Posterior cingulate gyrus (tissue), 11 donors: ENCODE measurements at regions not wholly inside any gene's neighbourhood (a gene's known extent, or its start where the extent isn't known, plus 50 kb on each side); places are given as distances from the start of the nearest gene placed in this dataset.
"Not testable (repeated sequence)": the region's sequence is repeated elsewhere in the genome, so short reads cannot be mapped to it uniquely, and the experiment has no call there.

Experiments
- DNase-seq, 10 donors: peaks; one replicate each; pipeline versions ENCODE4 v3.0.0 to v3.0.0-alpha.2; 2020 to 2021; ENCODE audit warnings: mixed read lengths in 3 of 10
- intact Hi-C: fragments of 100-400 bp; cut with DNase I; formaldehyde crosslinking; loops from one replicate; pipeline ENCODE4 v1.15.1; 2023

DNA sequence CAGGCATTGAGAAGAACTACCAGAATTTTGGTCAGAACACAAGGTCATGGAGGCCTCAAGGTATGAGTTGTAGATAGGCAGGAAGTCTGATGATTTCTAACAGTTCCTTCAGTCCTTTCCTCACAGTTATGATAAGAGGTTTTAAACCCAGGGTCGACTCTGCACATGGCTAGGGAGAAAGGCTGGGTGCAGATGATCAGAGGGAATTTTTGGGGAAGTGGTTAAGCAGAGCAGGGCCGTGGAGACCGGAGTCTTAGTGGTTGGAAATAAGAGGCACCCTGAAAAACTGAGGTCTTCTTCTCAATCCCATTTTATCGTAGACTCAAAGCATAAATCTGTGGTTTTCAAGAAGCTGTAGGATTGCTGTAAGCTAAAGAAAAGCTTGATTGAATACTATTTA is 118.5 kb upstream of the ANK2 start:
- no peak for DNase-seq

DNA sequence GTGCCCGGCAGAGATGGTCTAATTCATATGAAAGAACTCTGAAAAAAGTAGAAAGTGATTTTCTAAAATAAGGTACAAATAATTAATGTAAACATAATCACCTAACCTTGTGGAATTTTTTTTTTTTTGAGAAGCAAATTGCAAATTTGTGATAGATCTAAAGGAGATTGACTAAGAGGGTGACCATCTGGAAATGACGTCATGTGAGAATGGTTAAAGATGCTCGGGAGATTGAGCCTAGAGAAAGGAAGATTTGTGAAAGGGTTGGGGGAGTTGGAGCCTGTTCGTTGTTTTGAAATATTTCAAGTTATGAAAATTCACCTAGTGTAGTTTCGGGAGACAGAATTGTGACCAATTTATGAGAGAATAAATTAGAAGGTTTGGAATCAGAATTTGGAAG is 115.7 kb upstream of the ANK2 start:
- intact Hi-C loops = no loop called here
- DNase-seq = no peak

More for the DNA sequence above, 118.5 kb upstream of the ANK2 start:
- intact Hi-C loops = no loop called here

DNA sequence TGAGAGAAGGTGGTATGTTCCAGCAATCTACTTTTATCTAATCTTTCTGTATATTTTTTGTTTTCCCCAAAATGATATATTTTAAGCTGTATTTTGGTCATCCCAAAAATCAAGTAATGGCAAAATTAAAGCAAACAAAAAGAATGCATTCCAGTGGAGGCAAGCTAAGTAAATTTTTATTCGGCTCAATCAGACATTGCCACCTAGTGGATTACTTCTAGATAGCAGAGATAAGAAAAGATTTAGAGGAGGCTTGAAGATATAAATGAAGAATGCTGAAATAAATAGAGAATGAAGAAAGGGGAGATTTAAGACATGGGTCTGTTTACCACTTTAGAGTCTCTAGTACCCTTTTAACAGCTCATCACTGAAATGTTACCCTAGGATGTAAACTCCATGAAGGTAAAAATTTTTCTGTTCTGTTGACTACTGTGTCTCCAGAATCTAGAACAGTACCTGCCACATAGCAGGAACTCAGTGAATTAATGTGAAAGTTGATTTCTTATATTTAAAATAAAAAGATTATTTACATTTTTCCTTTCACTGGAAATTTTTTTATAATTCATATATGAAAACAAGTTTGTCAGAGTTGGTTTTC is 110.9 kb upstream of the ANK2 start:
- no peak for DNase-seq
- intact Hi-C loops = loop anchor here (1.0 to 5.0 kb wide), 3 partner anchors 85 to 306 kb away; no protein-coding TSS in a partner anchor

DNA sequence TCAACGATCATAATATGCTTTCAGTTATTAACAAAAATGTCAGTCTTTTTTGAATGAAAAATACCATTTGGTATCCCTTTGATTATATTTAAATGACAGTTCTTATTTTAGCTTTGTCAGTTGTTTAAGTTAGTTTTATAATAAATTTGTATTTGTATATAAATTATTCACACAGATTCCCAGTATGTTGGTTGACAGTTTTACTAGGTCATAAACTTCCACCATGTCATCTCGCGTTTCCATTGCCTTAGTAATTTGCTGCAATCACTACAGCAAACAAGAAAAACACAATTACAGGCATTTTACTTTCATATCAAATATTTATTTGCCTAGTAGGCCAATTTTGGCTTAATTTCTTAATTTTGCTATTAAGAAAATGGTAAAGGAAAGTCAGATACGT is 109.6 kb upstream of the ANK2 start:
- intact Hi-C loops = loop anchor here (2.0 to 5.0 kb wide), 2 partner anchors 173 to 307 kb away; no protein-coding TSS in a partner anchor
- no peak for DNase-seq

DNA sequence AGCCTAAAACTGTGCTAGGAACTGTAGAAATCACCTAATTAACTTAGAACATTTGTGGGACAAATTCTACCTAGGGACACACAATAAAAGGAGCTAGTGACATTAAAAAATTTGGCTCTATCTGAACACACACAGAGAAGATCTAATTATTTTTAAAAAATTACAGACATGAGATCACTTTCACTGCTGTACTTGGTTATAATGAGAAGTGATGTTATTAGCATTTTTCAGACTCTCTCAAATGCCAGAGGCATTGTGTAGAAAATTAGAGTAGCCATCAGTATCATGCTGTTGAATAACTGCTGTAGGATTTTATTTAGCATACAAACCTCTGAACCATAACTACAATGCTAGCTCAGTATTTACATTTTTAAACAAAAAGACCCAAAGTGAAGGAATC is 109.1 kb upstream of the ANK2 start:
- intact Hi-C loops = no loop called here

DNA sequence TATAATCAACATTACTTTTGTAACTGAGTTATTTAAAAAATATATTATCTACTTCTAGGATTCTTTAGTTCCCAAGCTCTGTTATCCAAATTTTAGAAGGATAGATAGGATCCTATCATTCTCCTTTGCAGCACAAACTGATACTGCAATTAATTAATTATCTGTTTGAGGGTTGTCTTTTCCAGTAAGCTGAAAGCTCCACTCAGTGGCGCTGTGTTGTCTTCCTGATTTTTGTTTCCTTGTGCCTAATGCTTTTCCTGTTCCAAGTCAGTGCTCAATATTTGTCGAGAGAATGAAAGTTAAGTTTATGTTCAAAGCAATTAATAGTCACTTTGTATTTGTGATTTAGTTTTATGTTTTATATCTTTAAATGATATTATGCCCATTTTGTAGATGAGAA is 107.4 kb upstream of the ANK2 start:
- DNase-seq = peak in 1 of 10 donors; percentile 21
- intact Hi-C loops = no loop called here

More for the DNA sequence above, 109.1 kb upstream of the ANK2 start:
- no peak for DNase-seq

DNA sequence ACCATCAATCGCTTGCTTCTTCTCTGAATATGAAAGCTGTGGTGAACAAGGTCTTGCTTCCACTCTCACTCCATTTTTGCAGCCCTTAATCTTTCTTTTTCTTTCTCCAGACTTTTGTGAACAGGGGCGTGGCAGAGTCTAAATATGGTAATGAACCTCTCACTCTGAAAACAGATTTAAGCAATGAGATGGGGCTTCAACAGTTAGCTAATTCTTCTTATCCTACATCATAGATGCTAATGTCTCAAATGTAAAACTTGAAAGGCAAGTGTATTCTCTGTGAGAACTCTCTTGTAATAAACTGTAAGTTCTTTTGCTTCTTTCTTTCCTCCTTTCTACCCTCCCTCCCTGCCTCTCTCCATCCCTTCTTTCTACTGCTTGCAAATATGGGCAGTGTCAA is 106.5 kb upstream of the ANK2 start:
- intact Hi-C loops = no loop called here

DNA sequence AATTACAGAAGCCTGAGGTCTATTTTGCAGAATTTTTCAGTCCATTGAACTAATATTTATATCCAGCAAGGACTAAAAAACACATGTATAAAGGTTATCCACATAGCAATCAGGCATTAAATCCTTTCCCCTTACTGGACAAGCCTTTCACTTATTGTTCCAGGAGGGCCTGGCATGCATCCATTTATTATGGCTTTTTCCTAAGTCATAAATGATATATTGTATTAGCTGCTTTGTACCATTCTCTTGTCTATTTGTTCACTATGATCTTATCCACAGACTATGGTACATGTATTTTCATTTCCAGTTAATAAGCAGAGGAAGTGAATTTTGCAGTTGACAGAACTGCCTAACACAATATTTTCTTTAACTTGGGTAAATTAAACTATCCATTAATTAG is 105.4 kb upstream of the ANK2 start:
- DNase-seq = no peak
- intact Hi-C loops = no loop called here

More for the DNA sequence above, 106.5 kb upstream of the ANK2 start:
- DNase-seq = no peak

DNA sequence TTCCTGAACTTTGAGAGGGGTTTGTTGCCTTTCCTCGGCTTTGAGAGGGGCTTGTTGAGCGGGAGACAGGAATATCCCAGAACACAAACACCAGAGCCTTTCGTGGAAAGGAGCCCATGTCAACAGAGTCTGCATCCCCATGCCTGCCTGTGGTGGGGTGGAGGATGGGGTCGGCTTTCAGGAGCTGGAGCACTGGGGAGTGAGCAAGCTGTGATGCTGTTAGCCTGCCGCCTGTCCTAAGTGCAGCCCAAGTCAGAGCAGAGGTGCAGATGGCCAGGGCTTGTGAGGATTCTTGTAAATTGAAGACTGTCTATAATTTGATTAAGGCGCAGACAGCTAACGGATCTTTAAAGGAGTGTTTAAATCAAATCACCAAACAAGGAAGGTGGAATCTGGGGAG is 103.3 kb upstream of the ANK2 start:
- intact Hi-C loops = no loop called here

DNA sequence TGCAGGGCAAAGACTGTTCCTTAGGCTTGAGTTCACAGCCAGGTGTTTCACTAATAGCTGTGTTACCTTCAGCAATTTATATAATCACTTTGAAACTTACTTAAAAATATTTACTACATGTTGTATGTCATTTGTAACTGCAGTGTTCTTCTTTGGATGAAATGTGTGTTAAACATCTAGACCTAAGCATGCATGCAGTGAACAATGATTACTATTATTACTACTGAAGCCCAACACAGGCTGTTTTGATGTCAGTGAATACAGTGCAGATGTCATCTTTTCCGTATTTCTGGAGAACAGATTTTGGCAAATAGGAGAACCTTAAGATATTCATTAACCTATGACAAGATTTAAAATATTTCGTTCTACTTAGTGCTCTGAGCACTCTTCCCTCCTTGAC is 101.8 kb upstream of the ANK2 start:
- intact Hi-C loops = no loop called here
- no peak for DNase-seq

More for the DNA sequence above, 103.3 kb upstream of the ANK2 start:
- peak in 1 of 10 donors; percentile 27 for DNase-seq

DNA sequence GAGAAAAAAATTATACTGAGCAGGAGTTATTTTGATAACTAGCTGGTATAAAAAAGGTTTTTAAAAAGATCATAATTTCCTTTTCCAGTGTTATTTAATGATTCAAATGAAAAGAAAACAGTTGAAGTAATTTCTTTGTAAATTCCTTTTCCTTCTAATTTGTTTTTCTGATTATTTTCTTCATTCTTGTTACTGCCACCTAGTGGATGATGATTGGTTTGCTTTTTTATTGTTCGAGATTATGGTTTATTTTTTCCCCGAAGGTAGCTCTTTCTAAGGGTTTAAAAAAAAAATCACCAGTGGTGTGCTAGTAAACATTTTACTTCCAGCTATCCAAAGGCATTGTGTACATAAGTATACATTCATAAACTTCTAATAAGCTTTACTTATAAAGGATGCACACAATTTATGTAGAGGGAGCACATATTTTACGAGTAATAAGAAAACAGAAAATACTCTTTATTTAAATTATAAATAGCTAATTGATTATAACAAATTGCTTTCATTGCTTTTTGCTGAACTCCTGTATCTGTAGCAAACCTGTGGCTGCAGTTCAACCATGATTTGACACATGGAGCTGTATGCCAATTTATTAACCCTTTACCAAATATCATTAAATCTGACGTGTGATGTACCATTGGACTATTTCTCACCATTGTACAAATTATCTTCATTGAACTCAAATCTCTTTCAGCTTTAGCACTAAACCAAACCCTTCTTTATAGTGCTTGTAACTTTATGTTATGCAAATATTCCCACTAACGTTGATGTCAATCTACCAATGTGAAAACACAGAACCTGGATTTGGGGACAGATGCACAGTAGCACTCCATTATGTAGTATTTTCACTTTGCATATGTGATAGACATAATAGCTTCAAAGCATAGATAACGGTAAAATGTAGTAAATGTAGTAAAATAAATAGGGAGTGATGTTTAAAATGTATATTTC is 97.8 kb upstream of the ANK2 start:
- intact Hi-C loops = loop anchor here (5.0 kb wide), 1 partner anchor 141 kb away; no protein-coding TSS in a partner anchor
- no peak for DNase-seq

DNA sequence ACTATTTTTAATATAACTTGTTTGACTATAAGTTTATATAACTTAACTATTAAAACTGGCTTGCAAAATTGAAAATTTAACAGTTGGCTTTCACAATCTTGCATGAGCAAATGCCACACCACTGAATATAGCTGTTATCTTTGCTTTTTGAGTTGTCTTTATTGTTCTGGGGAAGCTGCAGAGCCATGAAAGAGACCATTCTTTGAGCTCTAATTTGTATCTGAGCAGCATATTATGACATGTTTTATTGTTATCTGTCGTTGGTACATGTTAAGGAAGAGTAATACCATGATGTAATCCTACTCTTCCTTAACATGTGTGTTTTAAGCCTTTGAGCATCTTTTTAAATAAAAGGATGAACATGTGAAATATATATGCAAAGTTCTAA is 97.1 kb upstream of the ANK2 start:
- DNase-seq = no peak
- intact Hi-C loops = loop anchor here (5.0 kb wide), 1 partner anchor 140 kb away; no protein-coding TSS in a partner anchor

DNA sequence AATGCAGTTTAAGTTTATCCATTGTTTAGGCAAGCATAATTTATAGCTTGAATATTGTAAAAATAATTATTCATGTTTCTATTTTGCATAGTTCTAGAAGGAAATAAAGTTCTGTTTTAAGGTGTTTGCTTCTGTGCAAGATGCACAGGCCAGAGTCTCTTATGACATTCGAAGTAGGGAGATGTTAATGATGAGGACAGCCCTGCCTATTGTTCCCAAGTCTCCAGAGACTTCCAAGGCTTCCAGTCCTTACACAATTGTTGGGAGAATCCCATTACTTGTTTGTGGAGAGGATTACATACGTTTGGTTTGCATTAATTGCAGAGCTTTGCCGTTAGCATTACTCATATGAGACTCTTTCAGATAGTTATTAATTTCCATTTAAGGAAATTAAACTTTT is 96.2 kb upstream of the ANK2 start:
- intact Hi-C loops = loop anchor here (5.0 kb wide), 1 partner anchor 139 kb away; no protein-coding TSS in a partner anchor
- DNase-seq = no peak

DNA sequence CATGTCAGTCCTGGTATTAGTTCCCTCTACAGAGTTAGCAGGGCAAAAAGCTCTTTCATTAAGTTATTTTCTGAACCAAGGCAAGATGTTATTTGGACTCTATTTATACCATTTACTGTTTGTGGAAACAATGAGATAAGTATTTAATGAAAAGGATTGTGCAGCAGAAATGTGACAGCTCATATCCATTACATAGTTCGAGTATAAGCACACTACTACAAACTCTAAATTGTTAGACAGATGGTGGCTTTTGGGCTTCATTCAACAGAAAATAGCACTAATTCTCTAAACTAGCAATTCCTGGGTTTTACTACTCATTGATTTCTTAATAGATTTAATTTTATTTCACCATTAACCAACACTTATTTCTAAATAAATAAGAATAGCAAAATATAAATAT is 95.2 kb upstream of the ANK2 start:
- no peak for DNase-seq
- intact Hi-C loops = loop anchor here (5.0 kb wide), 1 partner anchor 138 kb away; no protein-coding TSS in a partner anchor

DNA sequence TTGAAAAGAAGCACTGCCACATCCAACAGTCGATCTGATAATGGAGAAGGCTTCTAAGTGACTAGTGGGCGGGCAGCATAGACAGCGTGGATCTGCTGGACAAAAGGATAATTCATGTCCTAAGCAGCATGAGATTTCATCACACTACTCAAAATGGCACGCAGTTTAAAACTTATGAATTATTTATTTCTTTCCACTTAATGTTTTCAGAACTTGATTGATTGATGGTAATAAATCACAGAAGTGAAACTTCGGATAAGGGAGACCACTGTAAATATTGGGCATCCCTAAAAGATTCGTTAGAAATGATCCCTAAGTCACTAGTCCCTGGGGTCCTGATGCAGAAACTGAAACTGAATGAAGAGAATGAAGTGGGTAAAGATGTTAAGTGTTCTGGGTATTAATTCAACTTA is 93.0 kb upstream of the ANK2 start:
- intact Hi-C loops = no loop called here
- peak in 4 of 10 donors; percentile 28 to 84 (median 60) for DNase-seq

DNA sequence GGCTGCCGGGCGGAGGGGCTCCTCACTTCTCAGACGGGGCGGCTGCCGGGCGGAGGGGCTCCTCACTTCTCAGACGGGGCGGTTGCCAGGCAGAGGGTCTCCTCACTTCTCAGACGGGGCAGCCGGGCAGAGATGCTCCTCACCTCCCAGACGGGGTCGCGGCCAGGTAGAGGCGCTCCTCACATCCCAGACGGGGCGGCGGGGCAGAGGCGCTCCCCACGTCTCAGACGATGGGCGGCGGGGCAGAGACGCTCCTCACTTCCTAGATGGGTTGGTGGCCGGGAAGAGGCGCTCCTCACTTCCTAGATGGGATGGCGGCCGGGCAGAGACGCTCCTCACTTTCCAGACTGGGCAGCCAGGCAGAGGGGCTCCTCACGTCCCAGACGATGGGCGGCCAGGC is 91.7 kb upstream of the ANK2 start:
- intact Hi-C loops = not testable (repeated sequence)
- peak in 2 of 10 donors; percentile 56 to 80 for DNase-seq

DNA sequence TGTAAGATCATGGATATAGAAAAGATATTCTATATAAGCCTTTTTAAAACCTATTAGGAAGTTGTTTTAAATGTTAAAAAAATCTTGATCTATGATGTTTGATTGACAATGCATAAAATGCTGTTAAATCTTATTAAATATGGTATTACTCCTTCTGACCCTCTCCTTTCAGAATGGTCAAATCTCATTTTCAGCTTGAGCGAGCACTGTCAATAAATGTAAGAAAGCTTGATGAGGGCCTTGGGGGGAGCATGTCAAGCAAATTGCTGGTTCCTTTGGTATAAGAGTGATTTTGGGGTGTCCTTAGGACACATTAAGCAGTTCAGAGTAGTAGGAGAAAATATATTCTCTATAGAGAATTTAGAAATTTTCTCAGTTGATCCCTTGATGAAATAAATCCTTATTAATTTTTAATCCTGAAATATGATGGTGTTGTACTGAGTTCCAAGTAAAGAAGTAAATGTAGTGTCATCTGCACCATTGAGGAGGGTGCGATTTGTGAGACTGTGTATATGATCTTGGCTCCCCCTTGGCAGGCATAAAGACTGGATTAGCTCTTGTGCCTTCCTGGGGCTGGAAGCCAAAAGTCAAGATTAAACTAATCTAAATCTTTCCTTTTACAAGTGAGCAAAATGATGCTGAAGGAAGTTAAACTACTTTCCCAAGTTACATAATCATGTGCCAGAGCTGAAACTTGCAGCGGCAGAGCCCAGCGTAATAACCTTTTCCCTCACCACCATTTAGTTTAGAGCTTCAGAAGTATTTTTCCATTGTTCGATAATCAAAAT is 82.6 kb upstream of the ANK2 start:
- intact Hi-C loops = no loop called here

DNA sequence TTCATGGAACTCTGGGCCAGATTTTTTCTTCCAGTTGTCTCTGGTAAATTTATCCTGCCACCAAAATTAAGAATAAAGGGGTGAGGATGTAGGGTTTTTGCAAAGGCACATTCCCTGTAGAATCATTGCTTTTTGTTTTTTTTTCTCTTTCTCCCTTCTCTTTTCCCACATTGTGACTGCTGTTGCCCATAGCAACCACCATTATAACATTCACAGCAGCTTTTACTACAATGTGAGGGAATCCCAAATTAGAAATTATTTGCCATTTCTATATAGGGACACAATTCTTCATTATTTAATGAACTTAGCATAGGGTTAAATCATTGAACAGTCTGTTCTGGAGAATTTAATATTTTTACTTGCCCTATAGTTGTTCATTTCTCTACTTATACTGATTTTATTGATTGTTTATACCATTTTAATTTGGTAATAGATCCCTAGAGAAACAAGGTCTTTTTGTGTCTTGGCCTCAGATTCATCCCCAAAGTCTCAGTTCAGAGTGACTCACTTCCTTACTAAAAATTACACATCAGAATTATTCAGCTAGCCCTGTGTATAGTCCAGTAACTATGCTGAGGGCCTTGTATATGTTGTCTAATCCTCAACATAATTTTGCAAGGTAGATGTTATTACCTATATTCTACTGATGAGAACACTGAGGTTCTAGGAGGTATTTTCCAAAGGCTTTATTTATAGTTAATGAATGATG is 80.8 kb upstream of the ANK2 start:
- DNase-seq = no peak
- intact Hi-C loops = no loop called here

More for the DNA sequence above, 82.6 kb upstream of the ANK2 start:
- no peak for DNase-seq

DNA sequence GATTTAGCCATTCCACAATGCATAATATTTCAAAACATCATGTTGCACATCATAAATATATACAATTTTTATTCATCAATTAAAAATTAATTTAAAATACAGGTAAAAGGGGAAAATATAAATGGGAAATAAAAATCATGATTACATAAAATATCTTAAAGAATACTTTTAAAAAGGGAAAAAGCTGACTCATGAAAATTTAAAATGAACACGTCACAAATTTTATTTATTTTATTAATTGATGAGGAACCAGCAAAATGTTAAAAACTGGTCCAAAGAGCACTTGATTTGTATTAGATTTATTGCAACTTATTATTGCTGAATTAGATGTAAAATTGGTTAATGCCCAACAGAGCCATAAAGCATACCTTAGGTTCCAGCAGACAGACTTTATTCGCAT is 78.5 kb upstream of the ANK2 start:
- DNase-seq = no peak
- intact Hi-C loops = no loop called here

DNA sequence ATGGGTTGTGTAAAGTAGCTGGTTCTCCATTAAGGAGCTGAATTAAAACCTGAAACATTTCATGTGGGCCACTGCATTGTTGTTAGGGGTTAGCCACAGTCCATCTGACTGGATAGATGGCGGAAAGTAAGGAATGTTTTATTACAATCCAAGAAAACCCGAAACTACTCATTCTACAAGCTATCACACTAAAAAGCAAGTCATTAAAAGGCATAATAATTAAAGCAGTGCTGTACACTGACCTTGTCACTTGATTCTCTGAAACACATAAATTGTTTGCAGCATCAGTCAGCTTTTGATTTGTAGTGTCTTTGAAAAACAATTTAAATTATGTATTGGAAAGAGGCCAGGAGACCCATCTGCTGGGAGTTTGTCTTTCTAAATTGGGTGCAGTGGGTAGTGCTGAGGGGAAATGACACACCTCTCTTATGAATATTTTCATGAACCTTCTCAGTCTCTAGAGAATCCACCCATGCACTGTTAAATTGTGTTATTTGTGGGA is 75.7 kb upstream of the ANK2 start:
- DNase-seq = no peak
- intact Hi-C loops = no loop called here
